Left lung (tissue), 4 donors: ENCODE measurements at regions not wholly inside any gene's neighbourhood (a gene's known extent, or its start where the extent isn't known, plus 50 kb on each side); places are given as distances from the start of the nearest gene placed in this dataset.

Experiments
- ATAC-seq: fragments of 200-7000 bp; cut with Tn5 transposase; one replicate; pipeline ENCODE4 v1.9.1; 2020; ENCODE audit warnings: moderate library complexity
- DNase-seq, 4 donors: peaks; one replicate each; pipeline ENCODE4 v3.0.0-alpha.2; 2013 to 2020
- H3K27ac ChIP-seq, 2 donors: fragments of 200-600 bp; sonication (generic) in 1 of 2; one replicate each; pipeline versions ENCODE4 v1.5.0 to v1.8.0; 2020 to 2021
- H3K27me3 ChIP-seq, 2 donors: fragments of 200-600 bp; sonication (generic) in 1 of 2; one replicate each; pipeline versions ENCODE4 v1.5.0 to v1.8.0; 2020 to 2021
- H3K36me3 ChIP-seq, 2 donors: fragments of 200-600 bp; sonication (generic) in 1 of 2; one replicate each; pipeline versions ENCODE4 v1.5.0 to v1.8.0; 2020 to 2021
- H3K4me1 ChIP-seq, 2 donors: fragments of 200-600 bp; one replicate each; pipeline ENCODE4 v1.8.0; 2021
- H3K4me3 ChIP-seq, 2 donors: fragments of 200-600 bp; sonication (generic) in 1 of 2; one replicate each; pipeline versions ENCODE4 v1.5.0 to v1.8.0; 2020 to 2021; ENCODE audit warnings: mild to moderate bottlenecking in 1 of 2
- H3K9me3 ChIP-seq, 2 donors: fragments of 200-600 bp; sonication (generic) in 1 of 2; one replicate each; pipeline versions ENCODE4 v1.5.0 to v1.8.0; 2020 to 2021
- CTCF ChIP-seq, 2 donors: fragments of 200-600 bp; sonication (generic) in 1 of 2; IDR thresholded peaks; one replicate each; pipeline versions ENCODE4 v1.5.0 to v1.8.0; 2021; ENCODE audit warnings: antibody characterized with exemption in 2 of 2
- intact Hi-C, 2 donors: fragments of 100-400 bp; cut with DNase I; formaldehyde crosslinking; loops; one replicate each; pipeline versions ENCODE4 v1.11.2 to v1.14.2; 2022
- donor health status: DM: no; HTN: yes; CAD: no.
- donor health status: DM: no; HTN: no; CAD: no.

- DNase-seq: no peak
- intact Hi-C loops: no loop called here
- no peak for TF ChIP-seq CTCF (IDR thresholded peaks at IDR 0.05)
These were observed 224.4 kb downstream of the NXNL2 start for GRCh38 chr9:88759364-88759763.

GRCh38 chr9:88766778-88767503 lies 224.3 kb upstream of the S1PR3 start:
- no peaks in the 10 kb centered on the region for H3K9me3 ChIP-seq
- DNase-seq: no peak
- no peak for TF ChIP-seq CTCF (IDR thresholded peaks at IDR 0.05)
- H3K27me3 ChIP-seq: no peaks in the 10 kb centered on the region
- no peaks in the 10 kb centered on the region for H3K4me1 ChIP-seq
- H3K27ac ChIP-seq: no peak overlapping the region
- H3K36me3 ChIP-seq: no peaks in the 10 kb centered on the region
- intact Hi-C loops: no loop called here
- H3K4me3 ChIP-seq: no peak overlapping the region
- no peak for ATAC-seq

More at GRCh38 chr9:88759364-88759763, 224.4 kb downstream of the NXNL2 start:
- H3K27ac ChIP-seq: no peak overlapping the region
- H3K36me3 ChIP-seq: no peaks in the 10 kb centered on the region
- no peak for ATAC-seq
- no peaks in the 10 kb centered on the region for H3K9me3 ChIP-seq
- H3K4me3 ChIP-seq: no peak overlapping the region
- no peaks in the 10 kb centered on the region for H3K4me1 ChIP-seq
- no peaks in the 10 kb centered on the region for H3K27me3 ChIP-seq

- Histone ChIP-seq H3K4me3 (no peak overlapping the region), H3K36me3 (no peaks in the 10 kb centered on the region), H3K27ac (no peak overlapping the region), H3K9me3 (no peaks in the 10 kb centered on the region), H3K27me3 (no peaks in the 10 kb centered on the region), H3K4me1 (no peaks in the 10 kb centered on the region)
- no peak for TF ChIP-seq CTCF (IDR thresholded peaks at IDR 0.05)
- intact Hi-C loops: no loop called here
- DNase-seq (no peak), ATAC-seq (no peak)
These were observed 223.8 kb upstream of the S1PR3 start for GRCh38 chr9:88767504-88767790.

GRCh38 chr9:88772575-88772974 lies 218.7 kb upstream of the S1PR3 start:
- no peak for TF ChIP-seq CTCF (IDR thresholded peaks at IDR 0.05)
- DNase-seq (no peak), ATAC-seq (no peak)
- H3K27me3 ChIP-seq: no peaks in the 10 kb centered on the region
- H3K27ac ChIP-seq: no peak overlapping the region
- peaks cover 7 to 10% of the 10 kb centered on the region in 2 donors for H3K4me1 ChIP-seq
- H3K9me3 ChIP-seq: no peaks in the 10 kb centered on the region
- intact Hi-C loops: no loop called here
- H3K4me3 ChIP-seq: no peak overlapping the region
- H3K36me3 ChIP-seq: no peaks in the 10 kb centered on the region

GRCh38 chr9:88773126-88773525 lies 218.1 kb upstream of the S1PR3 start:
- ATAC-seq (no peak), DNase-seq (no peak)
- no peak for TF ChIP-seq CTCF (IDR thresholded peaks at IDR 0.05)
- Histone ChIP-seq H3K9me3 (no peaks in the 10 kb centered on the region), H3K4me3 (no peak overlapping the region), H3K4me1 (peaks cover 7 to 14% of the 10 kb centered on the region in 2 donors), H3K27ac (no peak overlapping the region), H3K27me3 (no peaks in the 10 kb centered on the region), H3K36me3 (no peaks in the 10 kb centered on the region)
- intact Hi-C loops: no loop called here
